ENCODE measurements at regions not wholly inside any gene's neighbourhood (a gene's known extent, or its start where the extent isn't known, plus 50 kb on each side); places are given as distances from the start of the nearest gene placed in this dataset.

GRCh38 chr2:139925903-139926302 is 1145.7 kb upstream of the NXPH2 start:
- H3K4me2 ChIP-seq (ENCODE audit: low read length): no peak overlapping the region
- no peaks in the 10 kb centered on the region for H3K9me2 ChIP-seq (replicated peaks; ENCODE audit: low read length)
- TF ChIP-seq, protein P1, sequence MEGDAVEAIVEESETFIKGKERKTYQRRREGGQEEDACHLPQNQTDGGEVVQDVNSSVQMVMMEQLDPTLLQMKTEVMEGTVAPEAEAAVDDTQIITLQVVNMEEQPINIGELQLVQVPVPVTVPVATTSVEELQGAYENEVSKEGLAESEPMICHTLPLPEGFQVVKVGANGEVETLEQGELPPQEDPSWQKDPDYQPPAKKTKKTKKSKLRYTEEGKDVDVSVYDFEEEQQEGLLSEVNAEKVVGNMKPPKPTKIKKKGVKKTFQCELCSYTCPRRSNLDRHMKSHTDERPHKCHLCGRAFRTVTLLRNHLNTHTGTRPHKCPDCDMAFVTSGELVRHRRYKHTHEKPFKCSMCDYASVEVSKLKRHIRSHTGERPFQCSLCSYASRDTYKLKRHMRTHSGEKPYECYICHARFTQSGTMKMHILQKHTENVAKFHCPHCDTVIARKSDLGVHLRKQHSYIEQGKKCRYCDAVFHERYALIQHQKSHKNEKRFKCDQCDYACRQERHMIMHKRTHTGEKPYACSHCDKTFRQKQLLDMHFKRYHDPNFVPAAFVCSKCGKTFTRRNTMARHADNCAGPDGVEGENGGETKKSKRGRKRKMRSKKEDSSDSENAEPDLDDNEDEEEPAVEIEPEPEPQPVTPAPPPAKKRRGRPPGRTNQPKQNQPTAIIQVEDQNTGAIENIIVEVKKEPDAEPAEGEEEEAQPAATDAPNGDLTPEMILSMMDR (conservative IDR thresholded peaks at IDR 0.05; ENCODE audit: low read depth, low read length): no peak
- no peak for TF ChIP-seq EZH2phosphoT487 (IDR thresholded peaks at IDR 0.05; ENCODE audit: borderline replicate concordance, low read length)
- TF ChIP-seq EZH2 (IDR thresholded peaks at IDR 0.05; ENCODE audit: low read length, unreplicated experiment): no peak
- DNase-seq (no peak), ATAC-seq (no peak)
- H3K27ac ChIP-seq (ENCODE audit: low read length): no peak overlapping the region
- ChIA-PET CTCF (no interaction called here), POLR2A (ENCODE audit: unreplicated experiment) (no interaction called here)
- H3F3A ChIP-seq (ENCODE audit: low read length, unreplicated experiment): no peaks in the 10 kb centered on the region
- intact Hi-C loops (cut with micrococcal nuclease): no loop called here
- no TSS peak for BruUV-seq (replicated peaks)
- H3K79me2 ChIP-seq (ENCODE audit: low read length): no peaks in the 10 kb centered on the region
- H3K4me1 ChIP-seq (ENCODE audit: insufficient read depth, low read length): no peaks in the 10 kb centered on the region
- H3K4me3 ChIP-seq (ENCODE audit: low read length): no peak overlapping the region
- no peak overlapping the region for H3K9ac ChIP-seq (ENCODE audit: low read length)
- no peaks in the 10 kb centered on the region for H3K27me3 ChIP-seq (ENCODE audit: low read length)
- H3K36me3 ChIP-seq (ENCODE audit: low read depth, low read length): no peaks in the 10 kb centered on the region
- H2AFZ ChIP-seq (ENCODE audit: low read length): no peak overlapping the region
- no peaks in the 10 kb centered on the region for H3K9me3 ChIP-seq (ENCODE audit: low read length)
- H4K20me1 ChIP-seq (ENCODE audit: low read length): no peaks in the 10 kb centered on the region

- H3K4me3 ChIP-seq (ENCODE audit: low read length): no peak overlapping the region
- no peak overlapping the region for H3K9ac ChIP-seq (ENCODE audit: low read length)
- DNase-seq (no peak), ATAC-seq (no peak)
- no peaks in the 10 kb centered on the region for H3K36me3 ChIP-seq (ENCODE audit: low read depth, low read length)
- BruUV-seq (replicated peaks): no TSS peak
- H4K20me1 ChIP-seq (ENCODE audit: low read length): no peaks in the 10 kb centered on the region
- ChIA-PET CTCF (no interaction called here), POLR2A (ENCODE audit: unreplicated experiment) (no interaction called here)
- no peaks in the 10 kb centered on the region for H3K79me2 ChIP-seq (ENCODE audit: low read length)
- intact Hi-C loops (cut with micrococcal nuclease): no loop called here
- H2AFZ ChIP-seq (ENCODE audit: low read length): no peak overlapping the region
- H3K4me2 ChIP-seq (ENCODE audit: low read length): no peak overlapping the region
- H3K4me1 ChIP-seq (ENCODE audit: insufficient read depth, low read length): no peaks in the 10 kb centered on the region
- H3K9me2 ChIP-seq (replicated peaks; ENCODE audit: low read length): no peaks in the 10 kb centered on the region
- no peaks in the 10 kb centered on the region for H3K27me3 ChIP-seq (ENCODE audit: low read length)
- TF ChIP-seq EZH2phosphoT487 (IDR thresholded peaks at IDR 0.05; ENCODE audit: borderline replicate concordance, low read length): no peak
- TF ChIP-seq, protein P1 (conservative IDR thresholded peaks at IDR 0.05; ENCODE audit: low read depth, low read length): no peak
- H3K9me3 ChIP-seq (ENCODE audit: low read length): no peaks in the 10 kb centered on the region
- H3F3A ChIP-seq (ENCODE audit: low read length, unreplicated experiment): no peaks in the 10 kb centered on the region
- H3K27ac ChIP-seq (ENCODE audit: low read length): no peak overlapping the region
These were observed 1143.9 kb upstream of the NXPH2 start for GRCh38 chr2:139924070-139924469.

DNA sequence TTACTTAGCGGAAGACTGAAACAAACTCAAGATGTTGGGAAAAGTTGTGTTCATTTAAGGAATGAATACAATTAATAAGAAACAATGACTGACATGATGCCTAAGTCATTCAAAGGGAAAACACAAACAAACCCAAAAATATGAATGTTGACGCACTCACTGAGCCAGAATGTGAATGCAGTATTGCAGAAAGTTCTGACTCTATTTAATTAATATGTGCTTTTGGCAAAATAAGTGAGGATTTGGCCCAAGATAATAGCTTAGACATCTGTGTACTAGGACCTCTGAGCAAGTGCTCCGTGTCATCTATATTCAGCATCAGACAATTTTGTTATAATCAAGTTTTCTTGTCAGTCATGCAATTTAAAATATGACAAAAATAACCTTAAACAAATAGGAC is 1138.8 kb upstream of the NXPH2 start:
- H3K9me2 ChIP-seq (replicated peaks; ENCODE audit: low read length): no peaks in the 10 kb centered on the region
- POLR2A ChIA-PET (ENCODE audit: unreplicated experiment): no interaction called here

More for the DNA sequence above, 1138.8 kb upstream of the NXPH2 start:
- no peak overlapping the region for H2AFZ ChIP-seq (ENCODE audit: low read length)
- H3K4me1 ChIP-seq (ENCODE audit: insufficient read depth, low read length): no peaks in the 10 kb centered on the region
- no peak for TF ChIP-seq EZH2phosphoT487 (IDR thresholded peaks at IDR 0.05; ENCODE audit: borderline replicate concordance, low read length)
- TF ChIP-seq, protein P1 (conservative IDR thresholded peaks at IDR 0.05; ENCODE audit: low read depth, low read length): no peak
- no peak for TF ChIP-seq EZH2 (IDR thresholded peaks at IDR 0.05; ENCODE audit: low read length, unreplicated experiment)
- H3K27ac ChIP-seq (ENCODE audit: low read length): no peak overlapping the region
- H3K27me3 ChIP-seq (ENCODE audit: low read length): no peaks in the 10 kb centered on the region
- no peaks in the 10 kb centered on the region for H3K9me3 ChIP-seq (ENCODE audit: low read length)
- DNase-seq: no peak
- H3K4me3 ChIP-seq (ENCODE audit: low read length): no peak overlapping the region
- H3K36me3 ChIP-seq (ENCODE audit: low read depth, low read length): no peaks in the 10 kb centered on the region
- intact Hi-C loops (cut with micrococcal nuclease): loop anchor here (5.0 kb wide), 1 partner anchor 67 kb away; no protein-coding TSS in a partner anchor
- H3F3A ChIP-seq (ENCODE audit: low read length, unreplicated experiment): no peaks in the 10 kb centered on the region
- no peaks in the 10 kb centered on the region for H3K79me2 ChIP-seq (ENCODE audit: low read length)
- BruUV-seq (replicated peaks): no TSS peak
- CTCF ChIA-PET: no interaction called here
- H3K4me2 ChIP-seq (ENCODE audit: low read length): no peak overlapping the region
- no peak overlapping the region for H3K9ac ChIP-seq (ENCODE audit: low read length)
- no peaks in the 10 kb centered on the region for H4K20me1 ChIP-seq (ENCODE audit: low read length)
- no peak for ATAC-seq
